Hematopoietic multipotent progenitor cell treated with erythropoietin and hydrocortisone succinate and interleukin-3 and kit ligand, for 17 days (in vitro differentiated cells): ENCODE measurements at regions not wholly inside any gene's neighbourhood (a gene's known extent, or its start where the extent isn't known, plus 50 kb on each side); places are given as distances from the start of the nearest gene placed in this dataset.
"Not testable (repeated sequence)": the region's sequence is repeated elsewhere in the genome, so short reads cannot be mapped to it uniquely, and the experiment has no call there.

ENCODE experiments used
- DNase-seq: peaks from one replicate; pipeline ENCODE4 v3.0.0-alpha.2; 2015; ENCODE audit warnings: low spot score

- DNase-seq: no peak
Observed at GRCh38 chr5:101647861-101648260, 648.2 kb downstream of the SLCO4C1 start.

DNA sequence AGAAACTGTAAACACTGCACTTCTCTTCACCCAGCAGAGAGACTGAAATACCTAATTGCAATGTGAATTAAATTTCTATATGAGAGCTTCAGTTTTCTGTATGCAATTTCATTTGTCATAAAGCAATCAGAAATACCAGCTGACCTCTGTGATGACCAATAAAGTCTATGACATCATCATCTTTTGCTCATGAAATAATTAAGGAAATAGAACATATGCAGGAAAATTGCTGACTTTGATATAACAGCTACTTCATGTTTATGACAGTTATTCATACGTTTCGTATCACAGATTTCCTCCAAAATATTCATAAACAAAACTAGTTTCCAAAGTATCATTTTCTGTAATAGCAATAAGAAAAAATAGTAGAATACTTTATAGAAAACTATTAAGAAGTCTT is 652.3 kb downstream of the SLCO4C1 start:
- DNase-seq: no peak

GRCh38 chr5:101637599-101637998 is 658.5 kb downstream of the SLCO4C1 start:
- no peak for DNase-seq

DNA sequence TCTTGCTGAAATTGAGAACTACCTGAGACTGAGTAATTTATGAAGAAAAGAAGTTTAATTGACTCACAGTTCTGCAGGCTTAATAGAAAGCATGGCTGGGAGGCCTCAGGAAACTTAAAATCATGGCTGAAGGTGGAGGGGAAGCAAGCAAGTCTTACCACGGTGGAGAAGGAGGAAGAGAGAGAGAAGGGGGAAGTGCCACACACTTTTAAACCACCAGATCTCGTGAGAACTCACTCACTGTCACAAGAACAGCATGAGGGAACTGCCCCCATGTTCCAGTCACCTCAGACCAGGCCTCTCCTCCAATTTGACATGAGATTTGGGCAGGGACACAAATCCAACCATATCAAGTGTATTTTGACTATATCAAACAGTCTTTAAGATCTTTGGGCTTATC is 668.3 kb downstream of the SLCO4C1 start:
- DNase-seq: not testable (repeated sequence)

GRCh38 chr5:101626572-101626971 is 669.5 kb downstream of the SLCO4C1 start:
- no peak for DNase-seq

- no peak for DNase-seq
Observed at GRCh38 chr5:101611039-101611438, 685.0 kb downstream of the SLCO4C1 start.

DNA sequence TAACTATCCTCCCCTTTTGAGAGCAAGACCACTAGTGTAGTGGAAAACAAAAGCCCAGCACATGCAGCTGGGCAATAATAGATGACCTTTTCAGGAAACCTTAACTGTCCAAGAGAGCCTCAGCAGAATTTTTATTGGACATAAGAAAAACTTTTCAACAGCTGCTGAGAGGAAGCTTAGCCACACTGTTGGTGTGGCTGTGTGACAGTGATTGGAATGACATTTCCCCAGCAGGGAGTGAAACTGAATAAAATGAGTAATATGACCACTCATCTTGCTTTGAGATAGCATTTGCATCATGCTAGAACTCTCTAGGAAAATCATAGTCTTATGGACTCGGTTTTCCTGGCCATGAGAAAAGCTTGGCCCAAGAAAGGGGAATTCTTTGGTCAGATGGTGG is 687.8 kb downstream of the SLCO4C1 start:
- DNase-seq: no peak

- DNase-seq: no peak
Observed at GRCh38 chr5:101605700-101606099, 690.4 kb downstream of the SLCO4C1 start.

DNA sequence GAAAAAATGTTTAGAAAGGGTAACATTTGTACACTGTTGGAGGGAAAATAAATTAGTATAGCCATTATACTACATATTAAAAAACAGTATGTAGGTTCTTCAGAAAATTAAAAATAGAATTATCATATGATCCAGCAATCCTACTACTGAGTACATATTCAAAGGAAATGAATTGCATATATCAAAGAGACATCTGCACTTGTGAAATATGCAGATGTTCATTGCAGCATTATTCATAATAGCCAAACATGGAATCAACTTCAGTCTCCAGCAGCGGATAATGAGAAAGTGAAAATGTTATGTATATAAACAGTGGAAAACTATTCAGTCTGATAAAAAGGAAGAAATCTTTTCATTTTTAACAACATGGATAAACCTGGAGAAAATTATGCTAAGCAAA is 695.5 kb downstream of the SLCO4C1 start:
- no peak for DNase-seq

DNA sequence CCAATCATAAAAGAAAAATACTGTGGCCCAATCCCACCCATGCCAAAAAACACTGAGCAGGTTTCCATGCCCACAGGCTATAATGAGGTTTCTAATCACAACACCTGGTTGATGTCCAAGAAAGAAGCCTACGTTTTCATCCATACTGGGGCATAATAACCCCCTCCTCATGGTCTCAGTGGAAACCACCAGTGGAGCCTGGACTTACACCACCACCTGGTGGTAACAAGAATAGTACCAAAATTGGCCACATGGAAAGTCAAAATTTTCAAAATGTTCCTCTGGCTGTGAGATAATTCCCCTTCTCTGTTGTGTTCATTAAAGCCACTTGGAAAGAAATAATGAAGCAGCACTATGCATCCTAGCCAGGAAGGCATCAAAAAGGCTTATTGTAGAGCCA is 687.3 kb upstream of the ST8SIA4 start:
- DNase-seq: no peak

DNA sequence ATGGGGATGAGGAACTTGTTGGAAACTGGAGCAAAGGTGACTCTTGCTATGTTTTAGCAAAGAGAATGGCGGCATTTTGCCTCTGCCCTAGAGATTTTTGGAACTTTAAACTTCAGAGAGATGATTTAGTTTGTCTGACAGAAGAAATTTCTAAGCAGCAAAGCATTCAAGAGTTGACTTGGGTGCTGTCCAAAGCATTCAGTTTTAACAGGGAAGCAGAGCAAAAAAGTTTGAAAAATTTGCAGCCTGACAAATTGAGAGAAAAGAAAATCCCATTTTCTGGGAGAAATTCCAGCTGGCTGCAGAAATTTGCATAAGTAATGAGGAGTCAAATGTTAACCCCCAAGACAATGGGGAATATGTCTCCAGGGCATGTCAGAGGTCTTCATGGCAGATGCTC is 682.3 kb upstream of the ST8SIA4 start:
- DNase-seq: no peak

- no peak for DNase-seq
Observed at GRCh38 chr5:101580591-101580990, 677.5 kb upstream of the ST8SIA4 start.

DNA sequence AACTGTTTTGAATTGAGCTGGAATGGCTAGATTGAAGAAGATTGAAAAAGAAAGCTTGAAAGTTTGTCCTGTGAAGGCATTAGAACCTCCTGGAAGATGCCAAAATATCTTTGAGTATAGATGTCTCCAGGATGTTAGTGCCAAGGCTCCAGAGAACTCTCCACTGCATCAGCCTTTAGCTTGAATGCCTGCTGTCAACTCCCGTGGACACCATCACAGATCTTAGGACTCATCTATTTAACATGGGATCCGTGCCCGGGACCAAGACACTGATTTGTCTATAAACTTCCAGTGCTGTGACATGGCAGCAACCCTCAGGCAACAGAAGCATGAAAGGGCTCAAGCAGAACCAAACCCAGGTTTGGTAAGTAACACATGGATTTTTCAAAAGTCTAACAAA is 670.9 kb upstream of the ST8SIA4 start:
- DNase-seq: no peak

DNA sequence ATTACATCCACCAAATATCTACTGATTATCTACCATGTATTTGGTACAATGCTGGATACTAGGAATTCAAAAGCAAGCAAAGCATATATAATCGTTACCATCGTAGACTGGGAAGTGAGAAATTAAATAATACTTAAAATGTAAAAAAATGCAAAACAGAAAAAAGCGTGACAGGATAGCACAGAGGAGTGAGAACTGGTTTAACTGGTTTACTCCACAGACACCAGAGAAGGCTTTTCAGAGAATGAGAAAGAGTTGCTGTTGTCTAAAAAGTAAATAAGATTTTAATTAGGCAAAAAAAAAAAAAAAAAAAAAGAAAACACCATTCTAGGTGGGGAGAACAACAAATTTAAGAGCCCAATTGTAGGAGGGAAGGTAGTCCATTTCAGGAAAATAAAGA is 657.9 kb upstream of the ST8SIA4 start:
- DNase-seq: no peak

DNA sequence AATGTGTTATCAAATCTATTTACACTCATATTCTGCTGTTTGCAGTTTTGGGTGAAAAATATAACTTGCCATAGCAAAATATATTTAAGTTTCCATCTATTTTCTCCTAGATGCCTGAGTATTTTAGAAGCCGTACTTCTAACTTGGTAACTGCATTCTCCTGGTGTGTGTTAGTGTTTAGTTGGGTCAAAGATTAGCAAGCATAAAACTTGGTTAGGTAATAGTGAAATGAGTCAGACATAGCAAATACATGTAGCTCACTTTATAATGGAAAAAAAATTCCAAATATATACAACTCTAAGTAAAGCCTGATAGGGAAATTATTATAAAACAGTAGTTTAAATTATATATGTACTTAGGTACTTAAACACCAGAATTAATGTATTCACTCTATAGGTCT is 640.7 kb upstream of the ST8SIA4 start:
- DNase-seq: no peak

DNA sequence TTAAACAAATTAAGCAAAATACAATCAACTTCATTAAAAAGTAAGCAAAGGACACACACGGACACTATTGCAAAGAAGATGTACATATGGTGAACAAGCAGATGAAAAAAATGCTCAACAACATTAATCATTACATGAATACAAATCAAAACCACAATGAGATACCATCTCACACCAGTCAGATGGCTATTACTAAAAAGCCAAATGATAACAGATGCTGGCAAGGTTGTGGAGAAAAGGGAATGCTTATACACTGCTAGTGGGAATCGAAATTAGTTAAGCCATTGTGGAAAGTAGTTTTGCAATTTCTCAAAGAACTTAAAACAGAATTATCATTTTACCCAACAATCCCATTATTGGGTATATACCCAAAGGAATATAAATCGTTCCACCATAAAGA is 636.2 kb upstream of the ST8SIA4 start:
- DNase-seq: no peak

- DNase-seq: no peak
Observed at GRCh38 chr5:101535626-101536025, 632.5 kb upstream of the ST8SIA4 start.

- DNase-seq: no peak
Observed at GRCh38 chr5:101534491-101535110, 631.5 kb upstream of the ST8SIA4 start.

DNA sequence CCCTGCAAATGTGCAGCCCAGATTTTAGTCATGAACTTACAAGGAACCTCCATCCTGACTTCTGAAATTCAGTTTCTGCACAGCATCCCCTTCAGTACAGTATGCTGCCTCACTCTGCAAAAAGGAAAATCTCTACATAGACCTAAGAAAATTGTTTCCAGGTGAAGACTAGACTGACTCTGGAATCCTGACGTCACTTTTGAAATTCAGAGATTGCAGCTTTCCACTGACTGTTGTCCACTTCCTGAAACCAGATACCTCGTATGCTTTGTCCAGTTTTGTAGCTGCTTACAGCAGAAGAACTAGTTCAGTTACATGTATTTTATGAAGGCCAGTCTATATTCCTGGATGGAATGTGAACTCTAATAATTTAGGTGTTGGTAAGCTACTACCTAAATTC is 629.3 kb upstream of the ST8SIA4 start:
- no peak for DNase-seq

DNA sequence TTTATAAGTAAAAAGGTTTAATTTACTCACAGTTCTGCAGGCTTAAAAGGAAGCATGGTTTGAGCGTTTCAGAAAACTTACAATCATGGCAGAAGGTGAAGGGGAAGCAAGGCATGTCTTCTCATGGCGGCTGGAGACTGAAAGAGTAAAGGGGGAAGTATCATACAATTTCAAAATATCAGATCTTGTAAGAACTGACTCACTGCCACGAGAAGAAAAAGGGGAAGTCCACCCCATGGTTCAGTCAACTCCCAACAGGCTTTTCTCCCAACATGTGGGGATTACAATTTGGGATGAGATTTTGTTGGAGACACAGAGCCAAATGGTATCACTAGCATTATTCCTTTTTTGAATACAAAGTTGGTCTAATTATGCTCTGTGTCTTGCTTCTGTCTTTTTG is 627.9 kb upstream of the ST8SIA4 start:
- no peak for DNase-seq

DNA sequence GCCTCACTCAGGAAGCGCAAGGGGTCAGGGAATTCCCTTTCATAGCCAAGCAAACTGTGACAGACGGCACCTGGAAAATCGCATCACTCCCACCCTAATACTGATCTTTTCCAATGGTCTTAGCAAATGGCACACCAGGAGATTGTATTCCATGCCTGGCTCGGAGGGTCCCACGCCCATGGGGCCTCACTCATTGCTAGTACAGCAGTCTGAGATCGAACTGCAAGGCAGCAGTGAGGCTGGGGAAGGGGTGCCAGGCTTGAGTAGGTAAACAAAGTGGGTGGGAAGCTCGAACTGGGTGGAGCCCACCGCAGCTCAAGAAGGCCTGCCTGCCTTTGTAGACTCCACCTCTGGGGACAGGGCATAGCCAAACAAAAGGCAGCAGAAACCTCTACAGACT is 626.0 kb upstream of the ST8SIA4 start:
- not testable (repeated sequence) for DNase-seq

DNA sequence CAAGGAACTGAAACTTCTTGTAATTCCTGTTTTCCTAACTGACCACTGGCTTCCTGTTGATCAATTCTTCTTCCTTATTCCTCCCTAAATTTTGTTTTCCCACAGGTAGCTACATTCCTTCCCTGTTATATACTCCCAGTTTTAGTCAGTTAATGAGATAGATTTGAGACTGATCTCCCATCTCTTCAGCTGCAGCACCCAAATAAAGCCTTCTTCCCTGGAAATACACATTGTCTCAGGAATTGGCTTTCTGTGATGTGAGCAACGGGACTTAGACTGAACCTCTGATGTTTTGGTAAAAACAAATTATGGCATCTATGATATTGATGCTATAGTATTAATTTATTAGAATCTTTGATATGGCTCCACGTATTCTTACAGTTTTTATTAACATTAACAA is 617.3 kb upstream of the ST8SIA4 start:
- DNase-seq: no peak

- DNase-seq: no peak
Observed at GRCh38 chr5:101517795-101518194, 614.7 kb upstream of the ST8SIA4 start.

- DNase-seq: no peak
Observed at GRCh38 chr5:101515721-101516120, 612.6 kb upstream of the ST8SIA4 start.
